GM23338 (cell line): ENCODE measurements at regions not wholly inside any gene's neighbourhood (a gene's known extent, or its start where the extent isn't known, plus 50 kb on each side); places are given as distances from the start of the nearest gene placed in this dataset.

ENCODE experiments used
- ATAC-seq: fragments of 200-7000 bp; cut with Tn5 transposase; 3 replicates; pipeline ENCODE4 v1.9.1; 2020
- DNase-seq: peaks from one replicate; pipeline ENCODE4 v3.0.0-alpha.2; 2015; ENCODE audit warnings: low spot score
- H2AFZ ChIP-seq: fragments of 200-600 bp; sonication (generic); 2 replicates; pipeline ENCODE4 v1.8.0; 2016; ENCODE audit warnings: antibody characterized with exemption, mild to moderate bottlenecking, moderate library complexity
- H3F3A ChIP-seq: fragments of 200-600 bp; sonication (generic); replicated peaks from 2 replicates; pipeline ENCODE4 v1.8.0; 2017; ENCODE audit warnings: antibody characterized with exemption, mixed run types, low read depth
- H3K27ac ChIP-seq: fragments of 200-600 bp; sonication (generic); 2 replicates; pipeline ENCODE4 v1.6.1; 2016; ENCODE audit warnings: low read depth
- H3K27me3 ChIP-seq: fragments of 200-600 bp; sonication (generic); 2 replicates; pipeline ENCODE4 v1.8.0; 2016; ENCODE audit warnings: mild to moderate bottlenecking, mixed run types, moderate library complexity; ENCODE audit not compliant: insufficient read depth
- H3K36me3 ChIP-seq: fragments of 200-600 bp; sonication (generic); 2 replicates; pipeline ENCODE4 v1.8.0; 2016; ENCODE audit warnings: mild to moderate bottlenecking; ENCODE audit not compliant: insufficient read depth
- H3K4me1 ChIP-seq: fragments of 200-600 bp; sonication (generic); 2 replicates; pipeline ENCODE4 v1.8.0; 2016; ENCODE audit warnings: mild to moderate bottlenecking, moderate library complexity; ENCODE audit not compliant: insufficient read depth
- H3K4me2 ChIP-seq: fragments of 200-600 bp; sonication (generic); 2 replicates; pipeline ENCODE4 v1.7.1; 2017; ENCODE audit warnings: mixed run types
- H3K4me3 ChIP-seq: fragments of 200-600 bp; sonication (generic); 2 replicates; pipeline ENCODE4 v1.6.1; 2016; ENCODE audit warnings: mixed run types
- H3K79me2 ChIP-seq: fragments of 200-600 bp; sonication (generic); replicated peaks from 2 replicates; pipeline ENCODE4 v1.8.0; 2017; ENCODE audit warnings: mild to moderate bottlenecking; ENCODE audit not compliant: insufficient read depth
- H3K9me2 ChIP-seq: fragments of 200-600 bp; sonication (generic); 2 replicates; pipeline ENCODE4 v1.8.0; 2017; ENCODE audit not compliant: insufficient read depth
- H4K20me1 ChIP-seq: fragments of 200-600 bp; sonication (generic); replicated peaks from 2 replicates; pipeline ENCODE4 v1.8.0; 2017; ENCODE audit warnings: mild to moderate bottlenecking; ENCODE audit not compliant: insufficient read depth
- H3K27ac Mint-ChIP-seq: 2 replicates; pipeline ENCODE4 v1.8.0; 2020; ENCODE audit warnings: inconsistent platforms, mild to moderate bottlenecking, moderate library complexity, mixed read lengths
- H3K27me3 Mint-ChIP-seq: 3 replicates; pipeline ENCODE4 v1.8.0; 2022; ENCODE audit warnings: low read depth, mild to moderate bottlenecking, moderate library complexity, mixed read lengths, inconsistent platforms; ENCODE audit not compliant: insufficient read depth, poor library complexity
- H3K36me3 Mint-ChIP-seq: 3 replicates; pipeline ENCODE4 v1.8.0; 2021; ENCODE audit warnings: low read depth, mild to moderate bottlenecking, inconsistent platforms, moderate library complexity, mixed read lengths
- H3K4me1 Mint-ChIP-seq: 3 replicates; pipeline ENCODE4 v1.8.0; 2020; ENCODE audit warnings: mild to moderate bottlenecking, inconsistent platforms, mixed read lengths
- H3K4me3 Mint-ChIP-seq: 3 replicates; pipeline ENCODE4 v1.8.0; 2021; ENCODE audit warnings: moderate library complexity, mild to moderate bottlenecking, inconsistent platforms, mixed read lengths
- H3K9me3 Mint-ChIP-seq: 3 replicates; pipeline ENCODE4 v1.8.0; 2020; ENCODE audit warnings: moderate library complexity, mild to moderate bottlenecking, inconsistent platforms, mixed read lengths
- EZH2 ChIP-seq: fragments of 200-600 bp; sonication (generic); IDR thresholded peaks from one replicate; pipeline ENCODE4 v1.8.0; 2017; ENCODE audit warnings: antibody characterized with exemption, mild to moderate bottlenecking, low read depth; ENCODE audit not compliant: unreplicated experiment
- JUNB ChIP-seq: IDR thresholded peaks from one replicate; pipeline ENCODE4 v1.6.1; 2016; ENCODE audit warnings: antibody characterized with exemption; ENCODE audit not compliant: unreplicated experiment
- NANOG ChIP-seq: IDR thresholded peaks from 2 replicates; pipeline ENCODE4 v1.6.1; 2016; ENCODE audit warnings: antibody characterized with exemption, borderline replicate concordance
- STAT1 ChIP-seq: IDR thresholded peaks from one replicate; pipeline ENCODE4 v1.6.1; 2016; ENCODE audit warnings: antibody characterized with exemption; ENCODE audit not compliant: unreplicated experiment
- ZNF114 ChIP-seq: fragments of 250-450 bp; sonication (Bioruptor Pico); IDR thresholded peaks from 2 replicates; pipeline ENCODE4 v1.5.0; 2020; ENCODE audit warnings: mild to moderate bottlenecking, moderate library complexity
- ZNF331 ChIP-seq: fragments of 250-450 bp; sonication (Bioruptor Pico); IDR thresholded peaks from 2 replicates; pipeline ENCODE4 v1.5.0; 2020; ENCODE audit warnings: low read depth, mild to moderate bottlenecking, moderate library complexity
- TF ChIP-seq, protein P1 (sequence below): fragments of 250-450 bp; sonication (Bioruptor Pico); IDR thresholded peaks from 2 replicates; pipeline ENCODE4 v1.5.0; 2020; ENCODE audit warnings: mild to moderate bottlenecking, moderate library complexity
- TF ChIP-seq, protein P2 (sequence below): IDR thresholded peaks from 2 replicates; pipeline ENCODE4 v1.6.1; 2016; ENCODE audit warnings: antibody characterized with exemption
- TF ChIP-seq, protein P3 (sequence below): IDR thresholded peaks from one replicate; pipeline ENCODE4 v1.6.1; 2018; ENCODE audit warnings: antibody characterized with exemption; ENCODE audit not compliant: unreplicated experiment

DNA sequence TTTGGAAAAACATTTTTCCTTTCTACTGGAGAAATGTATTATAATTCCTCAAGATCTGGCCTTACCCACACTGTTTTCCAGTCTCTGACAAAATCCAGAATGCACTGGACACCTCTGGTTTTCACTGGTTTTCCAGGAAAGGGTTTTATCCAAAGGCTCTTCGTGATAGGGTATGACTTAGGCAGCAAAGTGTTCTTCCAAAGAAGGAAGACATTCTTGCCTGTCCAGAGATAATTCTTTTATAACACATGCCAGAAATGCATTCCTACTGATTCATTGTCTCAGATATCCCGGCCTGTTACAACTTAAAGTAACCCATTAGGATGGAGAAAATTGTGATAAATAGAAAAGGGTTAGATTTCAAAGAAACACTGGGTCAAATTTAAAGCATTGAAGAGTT is 2343.1 kb downstream of the PCDH7 start (continued):
- TF ChIP-seq, protein P1, sequence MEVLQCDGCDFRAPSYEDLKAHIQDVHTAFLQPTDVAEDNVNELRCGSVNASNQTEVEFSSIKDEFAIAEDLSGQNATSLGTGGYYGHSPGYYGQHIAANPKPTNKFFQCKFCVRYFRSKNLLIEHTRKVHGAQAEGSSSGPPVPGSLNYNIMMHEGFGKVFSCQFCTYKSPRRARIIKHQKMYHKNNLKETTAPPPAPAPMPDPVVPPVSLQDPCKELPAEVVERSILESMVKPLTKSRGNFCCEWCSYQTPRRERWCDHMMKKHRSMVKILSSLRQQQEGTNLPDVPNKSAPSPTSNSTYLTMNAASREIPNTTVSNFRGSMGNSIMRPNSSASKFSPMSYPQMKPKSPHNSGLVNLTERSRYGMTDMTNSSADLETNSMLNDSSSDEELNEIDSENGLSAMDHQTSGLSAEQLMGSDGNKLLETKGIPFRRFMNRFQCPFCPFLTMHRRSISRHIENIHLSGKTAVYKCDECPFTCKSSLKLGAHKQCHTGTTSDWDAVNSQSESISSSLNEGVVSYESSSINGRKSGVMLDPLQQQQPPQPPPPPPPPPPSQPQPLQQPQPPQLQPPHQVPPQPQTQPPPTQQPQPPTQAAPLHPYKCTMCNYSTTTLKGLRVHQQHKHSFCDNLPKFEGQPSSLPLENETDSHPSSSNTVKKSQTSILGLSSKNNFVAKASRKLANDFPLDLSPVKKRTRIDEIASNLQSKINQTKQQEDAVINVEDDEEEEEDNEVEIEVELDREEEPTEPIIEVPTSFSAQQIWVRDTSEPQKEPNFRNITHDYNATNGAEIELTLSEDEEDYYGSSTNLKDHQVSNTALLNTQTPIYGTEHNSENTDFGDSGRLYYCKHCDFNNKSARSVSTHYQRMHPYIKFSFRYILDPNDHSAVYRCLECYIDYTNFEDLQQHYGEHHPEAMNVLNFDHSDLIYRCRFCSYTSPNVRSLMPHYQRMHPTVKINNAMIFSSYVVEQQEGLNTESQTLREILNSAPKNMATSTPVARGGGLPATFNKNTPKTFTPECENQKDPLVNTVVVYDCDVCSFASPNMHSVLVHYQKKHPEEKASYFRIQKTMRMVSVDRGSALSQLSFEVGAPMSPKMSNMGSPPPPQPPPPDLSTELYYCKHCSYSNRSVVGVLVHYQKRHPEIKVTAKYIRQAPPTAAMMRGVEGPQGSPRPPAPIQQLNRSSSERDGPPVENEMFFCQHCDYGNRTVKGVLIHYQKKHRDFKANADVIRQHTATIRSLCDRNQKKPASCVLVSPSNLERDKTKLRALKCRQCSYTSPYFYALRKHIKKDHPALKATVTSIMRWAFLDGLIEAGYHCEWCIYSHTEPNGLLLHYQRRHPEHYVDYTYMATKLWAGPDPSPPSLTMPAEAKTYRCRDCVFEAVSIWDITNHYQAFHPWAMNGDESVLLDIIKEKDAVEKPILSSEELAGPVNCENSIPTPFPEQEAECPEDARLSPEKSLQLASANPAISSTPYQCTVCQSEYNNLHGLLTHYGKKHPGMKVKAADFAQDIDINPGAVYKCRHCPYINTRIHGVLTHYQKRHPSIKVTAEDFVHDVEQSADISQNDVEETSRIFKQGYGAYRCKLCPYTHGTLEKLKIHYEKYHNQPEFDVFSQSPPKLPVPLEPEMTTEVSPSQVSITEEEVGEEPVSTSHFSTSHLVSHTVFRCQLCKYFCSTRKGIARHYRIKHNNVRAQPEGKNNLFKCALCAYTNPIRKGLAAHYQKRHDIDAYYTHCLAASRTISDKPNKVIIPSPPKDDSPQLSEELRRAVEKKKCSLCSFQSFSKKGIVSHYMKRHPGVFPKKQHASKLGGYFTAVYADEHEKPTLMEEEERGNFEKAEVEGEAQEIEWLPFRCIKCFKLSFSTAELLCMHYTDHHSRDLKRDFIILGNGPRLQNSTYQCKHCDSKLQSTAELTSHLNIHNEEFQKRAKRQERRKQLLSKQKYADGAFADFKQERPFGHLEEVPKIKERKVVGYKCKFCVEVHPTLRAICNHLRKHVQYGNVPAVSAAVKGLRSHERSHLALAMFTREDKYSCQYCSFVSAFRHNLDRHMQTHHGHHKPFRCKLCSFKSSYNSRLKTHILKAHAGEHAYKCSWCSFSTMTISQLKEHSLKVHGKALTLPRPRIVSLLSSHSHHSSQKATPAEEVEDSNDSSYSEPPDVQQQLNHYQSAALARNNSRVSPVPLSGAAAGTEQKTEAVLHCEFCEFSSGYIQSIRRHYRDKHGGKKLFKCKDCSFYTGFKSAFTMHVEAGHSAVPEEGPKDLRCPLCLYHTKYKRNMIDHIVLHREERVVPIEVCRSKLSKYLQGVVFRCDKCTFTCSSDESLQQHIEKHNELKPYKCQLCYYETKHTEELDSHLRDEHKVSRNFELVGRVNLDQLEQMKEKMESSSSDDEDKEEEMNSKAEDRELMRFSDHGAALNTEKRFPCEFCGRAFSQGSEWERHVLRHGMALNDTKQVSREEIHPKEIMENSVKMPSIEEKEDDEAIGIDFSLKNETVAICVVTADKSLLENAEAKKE, result no peak
- no peak for TF ChIP-seq ZNF331 (CRISPR knock-in tag)
- TF ChIP-seq STAT1, result no peak

DNA sequence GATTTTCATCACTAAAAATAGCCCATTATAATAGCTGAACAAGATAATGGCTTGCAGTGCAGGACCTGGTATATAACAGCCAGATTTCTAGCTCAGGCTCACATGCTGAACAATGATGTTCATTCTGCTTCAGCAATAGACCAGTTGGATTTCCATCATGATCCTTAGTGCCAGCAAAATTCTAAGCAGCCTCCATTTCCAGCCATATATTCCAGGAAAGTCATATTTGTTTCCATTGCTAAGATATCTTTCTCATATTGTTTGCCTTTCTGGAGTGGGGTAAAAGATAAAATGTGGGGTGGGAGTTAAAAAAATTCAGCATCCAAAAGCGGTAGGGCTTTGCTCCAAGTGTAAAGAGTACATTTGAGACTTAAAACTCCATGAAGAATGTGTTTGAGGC is 2344.1 kb downstream of the PCDH7 start:
- Histone ChIP-seq H2AFZ (no peak overlapping the region), H4K20me1 (no peaks in the 10 kb centered on the region), H3K9me2 (no peaks in the 10 kb centered on the region), H3K4me1 (no peaks in the 10 kb centered on the region), H3K36me3 (no peaks in the 10 kb centered on the region), H3K4me2 (no peak overlapping the region), H3K4me3 (no peak overlapping the region), H3F3A (no peaks in the 10 kb centered on the region), H3K79me2 (no peaks in the 10 kb centered on the region), H3K27ac (no peak overlapping the region), H3K27me3 (no peaks in the 10 kb centered on the region)
- Mint-ChIP-seq H3K4me1 (no peaks in the 10 kb centered on the region), H3K4me3 (no peak overlapping the region), H3K36me3 (0 out of 3 replicates have a peak, but pooled peaks cover 4% of the 10 kb centered on the region), H3K9me3 (peaks cover 4% of the 10 kb centered on the region; the same call in 2 of the 3 replicates), H3K27me3 (peaks cover under 1% of the 10 kb centered on the region), H3K27ac (no peak overlapping the region)
- DNase-seq (no peak), ATAC-seq (no peak)
- no peak for TF ChIP-seq EZH2
- TF ChIP-seq STAT1, result no peak
- TF ChIP-seq NANOG, result no peak
- TF ChIP-seq, protein P2, sequence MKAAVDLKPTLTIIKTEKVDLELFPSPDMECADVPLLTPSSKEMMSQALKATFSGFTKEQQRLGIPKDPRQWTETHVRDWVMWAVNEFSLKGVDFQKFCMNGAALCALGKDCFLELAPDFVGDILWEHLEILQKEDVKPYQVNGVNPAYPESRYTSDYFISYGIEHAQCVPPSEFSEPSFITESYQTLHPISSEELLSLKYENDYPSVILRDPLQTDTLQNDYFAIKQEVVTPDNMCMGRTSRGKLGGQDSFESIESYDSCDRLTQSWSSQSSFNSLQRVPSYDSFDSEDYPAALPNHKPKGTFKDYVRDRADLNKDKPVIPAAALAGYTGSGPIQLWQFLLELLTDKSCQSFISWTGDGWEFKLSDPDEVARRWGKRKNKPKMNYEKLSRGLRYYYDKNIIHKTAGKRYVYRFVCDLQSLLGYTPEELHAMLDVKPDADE, result no peak
- TF ChIP-seq, protein P3, sequence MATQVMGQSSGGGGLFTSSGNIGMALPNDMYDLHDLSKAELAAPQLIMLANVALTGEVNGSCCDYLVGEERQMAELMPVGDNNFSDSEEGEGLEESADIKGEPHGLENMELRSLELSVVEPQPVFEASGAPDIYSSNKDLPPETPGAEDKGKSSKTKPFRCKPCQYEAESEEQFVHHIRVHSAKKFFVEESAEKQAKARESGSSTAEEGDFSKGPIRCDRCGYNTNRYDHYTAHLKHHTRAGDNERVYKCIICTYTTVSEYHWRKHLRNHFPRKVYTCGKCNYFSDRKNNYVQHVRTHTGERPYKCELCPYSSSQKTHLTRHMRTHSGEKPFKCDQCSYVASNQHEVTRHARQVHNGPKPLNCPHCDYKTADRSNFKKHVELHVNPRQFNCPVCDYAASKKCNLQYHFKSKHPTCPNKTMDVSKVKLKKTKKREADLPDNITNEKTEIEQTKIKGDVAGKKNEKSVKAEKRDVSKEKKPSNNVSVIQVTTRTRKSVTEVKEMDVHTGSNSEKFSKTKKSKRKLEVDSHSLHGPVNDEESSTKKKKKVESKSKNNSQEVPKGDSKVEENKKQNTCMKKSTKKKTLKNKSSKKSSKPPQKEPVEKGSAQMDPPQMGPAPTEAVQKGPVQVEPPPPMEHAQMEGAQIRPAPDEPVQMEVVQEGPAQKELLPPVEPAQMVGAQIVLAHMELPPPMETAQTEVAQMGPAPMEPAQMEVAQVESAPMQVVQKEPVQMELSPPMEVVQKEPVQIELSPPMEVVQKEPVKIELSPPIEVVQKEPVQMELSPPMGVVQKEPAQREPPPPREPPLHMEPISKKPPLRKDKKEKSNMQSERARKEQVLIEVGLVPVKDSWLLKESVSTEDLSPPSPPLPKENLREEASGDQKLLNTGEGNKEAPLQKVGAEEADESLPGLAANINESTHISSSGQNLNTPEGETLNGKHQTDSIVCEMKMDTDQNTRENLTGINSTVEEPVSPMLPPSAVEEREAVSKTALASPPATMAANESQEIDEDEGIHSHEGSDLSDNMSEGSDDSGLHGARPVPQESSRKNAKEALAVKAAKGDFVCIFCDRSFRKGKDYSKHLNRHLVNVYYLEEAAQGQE, result no peak
- no peak for TF ChIP-seq ZNF114
- no peak for TF ChIP-seq JUNB
